HG02870 (cell line): ENCODE measurements at regions not wholly inside any gene's neighbourhood (a gene's known extent, or its start where the extent isn't known, plus 50 kb on each side); places are given as distances from the start of the nearest gene placed in this dataset.
"Not testable (repeated sequence)": the region's sequence is repeated elsewhere in the genome, so short reads cannot be mapped to it uniquely, and the experiment has no call there.

Experiments used
- ATAC-seq: cut with Tn5 transposase; IDR thresholded peaks from one replicate; pipeline ENCODE4 v1.9.1; 2021; ENCODE audit warnings: mild to moderate bottlenecking, moderate library complexity; ENCODE audit not compliant: unreplicated experiment

DNA sequence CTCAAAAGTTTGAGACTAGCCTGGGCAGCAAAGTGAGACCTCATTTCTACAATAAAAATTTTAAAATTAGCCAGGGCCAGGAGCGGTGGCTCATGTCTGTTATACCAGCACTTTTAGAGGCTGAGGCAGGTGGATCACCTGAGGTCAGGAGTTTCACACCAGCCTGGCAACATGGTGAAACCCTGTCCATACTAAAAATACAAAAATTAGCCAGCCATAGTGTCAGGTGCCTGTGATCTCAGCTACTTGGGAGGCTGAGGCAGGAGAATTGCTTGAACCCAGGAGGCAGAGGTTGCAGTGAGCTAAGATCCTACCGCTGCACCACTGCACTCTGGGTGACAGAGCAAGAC lies 85.1 kb upstream of the MAP4 start:
- ATAC-seq = not testable (repeated sequence)

DNA sequence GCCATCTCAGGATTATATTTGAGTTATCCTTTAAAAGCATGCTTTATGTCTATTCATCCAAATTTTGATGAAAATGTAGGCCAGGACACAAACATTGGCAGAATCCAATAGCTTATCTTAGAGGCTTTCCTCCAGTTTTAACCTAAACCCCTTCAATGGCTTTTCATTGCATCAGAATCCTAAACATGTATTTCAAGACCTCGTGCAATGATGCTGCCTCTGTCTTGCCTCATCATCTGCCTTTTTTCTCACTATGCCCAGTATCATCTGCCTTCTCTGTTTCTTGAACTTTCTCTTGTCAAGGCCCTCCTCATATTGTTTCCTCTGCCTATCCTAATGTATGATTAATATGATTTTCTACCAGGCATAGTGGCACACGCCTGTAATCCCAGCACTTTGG lies 76.1 kb upstream of the MAP4 start:
- ATAC-seq = no peak

DNA sequence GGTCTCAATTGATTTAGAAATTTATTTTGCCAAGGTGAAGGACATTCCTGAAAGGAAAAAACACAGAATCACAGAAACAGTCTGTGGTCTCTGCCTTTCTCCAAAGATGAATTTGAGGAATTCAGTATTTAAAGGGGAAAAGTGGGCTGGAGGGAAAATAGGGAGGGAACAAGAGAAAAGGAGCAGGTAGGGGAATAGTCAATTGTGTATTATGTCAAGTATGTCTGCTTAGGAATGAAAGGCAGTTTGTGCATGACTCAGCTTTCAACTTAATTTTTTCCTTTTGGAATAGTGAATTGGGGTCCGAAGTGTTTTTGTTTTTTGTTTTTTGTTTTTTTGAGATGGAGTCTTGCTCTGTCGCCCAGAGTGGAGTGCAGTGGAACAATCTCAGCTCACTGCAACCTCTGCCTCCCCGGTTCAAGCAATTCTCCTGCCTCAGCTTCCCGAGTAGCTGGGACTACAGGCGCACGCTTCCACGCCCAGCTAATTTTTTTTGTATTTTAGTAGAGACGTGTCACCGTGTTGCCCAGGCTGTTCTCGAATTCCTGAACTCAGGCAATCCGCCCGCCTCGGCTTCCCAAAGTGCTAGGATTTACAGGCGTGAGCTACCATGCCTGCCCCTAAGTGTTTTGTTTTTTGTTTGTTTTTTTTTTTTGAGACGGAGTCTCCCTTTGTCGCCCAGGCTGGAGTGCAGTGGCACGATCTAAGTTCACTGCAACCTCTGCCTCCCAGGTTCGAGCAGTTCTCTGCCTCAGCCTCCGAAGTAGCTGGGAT lies 74.1 kb upstream of the MAP4 start:
- no peak for ATAC-seq

DNA sequence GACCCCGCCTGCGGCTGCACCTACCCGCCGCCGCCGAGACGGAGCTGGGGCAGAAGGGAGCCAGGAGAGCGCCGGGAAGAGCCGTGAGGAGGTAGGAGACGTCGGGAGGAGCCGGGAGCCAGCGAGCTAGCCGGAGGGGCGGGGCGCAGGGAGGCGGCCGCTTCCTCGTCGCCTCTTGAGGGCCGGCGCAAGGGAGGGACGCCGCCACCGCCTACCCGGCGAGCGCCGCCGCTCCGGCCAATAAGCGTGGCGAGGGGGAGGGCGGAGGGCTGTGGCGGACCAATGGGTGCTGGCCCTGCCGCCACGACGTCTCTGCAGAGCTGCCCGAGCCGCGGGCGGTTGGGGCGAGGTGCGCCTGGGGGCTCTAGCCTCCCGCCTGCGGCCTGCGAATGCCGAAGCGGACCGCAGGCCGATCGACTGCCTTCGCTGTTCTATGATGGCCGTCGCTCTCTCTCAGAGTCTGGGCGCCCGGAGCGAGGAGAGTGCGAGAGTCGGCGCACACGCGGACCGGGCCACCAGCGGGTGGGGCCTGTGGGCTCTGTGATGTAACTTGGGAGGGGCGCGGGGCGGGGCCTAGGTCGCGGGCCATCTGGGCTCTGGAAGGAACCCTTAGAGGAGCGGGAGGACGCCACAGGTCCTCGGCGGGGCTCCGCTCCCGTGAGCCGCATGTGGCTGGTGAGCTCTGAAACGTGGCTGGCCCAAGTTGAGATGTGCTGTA lies 72.7 kb upstream of the MAP4 start:
- ATAC-seq = peak; percentile 90

DNA sequence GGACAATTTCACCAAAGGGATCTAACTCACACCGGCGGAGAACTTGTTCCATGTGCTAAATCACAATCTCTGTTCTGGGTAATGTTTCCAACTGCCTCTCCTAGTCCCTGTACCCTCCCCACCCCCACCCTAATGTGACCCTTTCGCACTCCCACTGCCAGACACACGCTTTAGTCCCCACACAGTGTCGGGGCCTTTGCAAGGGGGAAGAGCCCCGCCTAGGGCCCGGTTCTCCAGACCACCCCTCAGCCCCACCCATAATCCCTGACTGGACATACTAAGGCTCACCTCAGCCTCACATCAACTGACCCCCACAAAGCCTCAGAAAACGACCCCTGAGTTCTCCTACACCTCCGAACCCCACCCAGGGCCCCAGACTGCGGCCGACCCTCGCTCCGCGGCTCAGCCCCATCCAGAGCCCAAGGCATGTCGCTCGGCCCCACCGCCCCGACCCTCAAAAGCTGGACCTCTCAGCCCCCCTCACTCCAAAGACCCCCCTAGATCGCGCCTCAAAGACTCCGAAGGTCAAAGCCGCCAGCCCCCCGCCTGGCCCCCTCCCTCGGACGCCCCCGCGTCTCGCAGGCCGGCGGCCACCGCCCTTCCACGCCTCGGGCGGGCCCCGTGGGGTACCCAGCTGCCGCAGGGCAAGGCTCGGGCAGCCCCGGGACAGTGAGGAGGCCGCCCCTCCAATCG lies 72.0 kb upstream of the MAP4 start:
- ATAC-seq = peak; percentile 22

DNA sequence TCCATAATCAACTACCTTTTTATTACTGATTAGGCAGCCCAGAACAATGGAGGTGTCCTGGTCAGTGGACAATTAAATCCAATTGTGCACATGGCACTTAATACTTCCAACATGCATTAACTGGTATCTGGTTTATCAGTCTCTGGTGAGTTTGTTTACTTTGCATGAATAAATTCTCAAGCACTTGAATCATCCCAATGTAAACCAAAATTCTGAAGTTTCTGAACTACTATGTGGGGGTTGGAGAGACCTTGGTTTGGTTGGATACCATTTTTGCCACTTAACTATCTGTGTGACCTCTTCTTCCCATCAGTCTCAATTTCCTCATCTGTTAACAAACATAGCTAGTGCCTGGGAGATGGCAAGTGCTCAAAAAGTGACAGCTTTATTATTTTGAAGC lies 70.5 kb upstream of the MAP4 start:
- no peak for ATAC-seq

DNA sequence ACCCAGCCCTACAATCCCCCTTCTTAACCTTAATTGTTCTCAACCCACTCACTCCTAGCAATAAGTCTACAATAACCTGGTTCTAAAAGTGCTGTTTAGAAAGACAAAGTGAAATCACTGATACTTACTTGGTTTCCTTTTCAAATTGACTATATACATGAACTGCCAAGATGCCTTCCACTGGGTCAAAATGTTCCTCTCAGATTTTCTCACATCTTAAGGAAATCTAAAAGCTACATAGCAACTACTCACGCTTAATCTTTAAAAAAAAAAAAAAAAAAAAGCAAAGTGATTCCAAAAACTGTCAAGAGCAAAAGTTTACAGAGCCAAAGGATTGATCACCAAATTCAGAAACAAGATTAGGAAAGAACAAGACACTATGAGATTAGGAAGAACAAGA lies 68.7 kb upstream of the MAP4 start:
- no peak for ATAC-seq

DNA sequence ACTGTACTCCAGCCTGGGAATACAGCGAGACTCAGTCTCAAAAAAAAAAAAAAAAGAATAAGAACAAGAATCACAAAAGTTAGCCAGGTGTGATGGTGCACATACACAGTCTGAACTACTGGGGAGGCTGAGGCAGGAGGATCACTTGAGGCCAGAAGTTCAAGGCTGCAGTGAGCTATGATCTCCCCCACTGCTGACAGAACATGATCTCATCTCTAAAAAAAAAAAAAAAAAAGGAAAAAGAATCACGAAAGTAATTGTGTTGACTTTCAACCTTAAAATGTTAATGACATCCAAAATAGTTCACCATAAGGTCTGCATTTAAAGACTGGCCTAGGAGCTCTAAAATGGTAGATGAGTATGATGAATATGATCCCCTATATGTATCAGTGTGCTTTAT lies 68.0 kb upstream of the MAP4 start:
- no peak for ATAC-seq

DNA sequence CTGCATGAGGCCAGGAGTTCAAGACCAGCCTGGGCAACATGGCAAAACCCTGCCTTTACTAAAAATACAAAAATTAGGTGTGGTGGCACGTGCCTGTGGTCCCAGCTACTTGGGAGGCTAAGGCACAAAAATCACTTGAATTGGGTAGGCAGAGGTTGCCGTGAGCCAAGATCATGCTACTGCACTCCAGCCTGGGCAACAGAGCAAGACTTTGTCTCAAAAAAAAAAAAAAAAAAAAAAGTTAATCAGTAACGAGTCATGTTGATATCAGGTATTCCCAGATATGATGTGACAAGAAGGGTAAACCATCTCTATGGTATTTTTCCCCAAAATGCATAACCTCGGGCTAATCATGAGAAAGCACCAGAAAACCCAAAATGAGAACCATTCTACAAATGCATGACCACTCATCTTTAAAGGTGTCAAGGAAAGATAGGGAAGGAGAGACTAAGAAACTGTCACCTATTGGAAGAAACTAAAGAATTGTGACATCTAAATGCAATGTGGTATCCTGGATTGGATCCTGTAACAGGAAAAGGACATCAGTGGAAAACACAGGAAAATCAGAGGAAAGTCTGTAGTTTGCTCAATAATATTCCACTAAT lies 66.5 kb upstream of the MAP4 start:
- ATAC-seq = no peak

DNA sequence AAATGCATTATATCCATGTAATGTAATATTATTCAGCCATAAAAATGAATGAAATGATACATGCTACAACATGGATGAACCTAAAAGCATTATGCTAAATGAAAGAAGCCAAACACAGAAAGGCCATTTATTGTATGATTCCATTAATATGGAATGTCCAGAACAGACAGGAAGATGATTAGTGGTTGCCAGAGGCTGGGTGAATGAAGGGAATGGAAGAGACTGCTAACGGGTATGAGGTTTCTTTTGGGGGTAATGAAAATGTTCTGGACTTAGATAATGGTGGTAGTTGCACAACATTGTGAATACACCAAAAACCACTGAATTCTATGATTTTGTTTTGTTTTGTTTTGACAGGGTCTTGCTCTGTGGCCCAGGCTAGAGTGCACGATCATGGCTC lies 61.6 kb upstream of the MAP4 start:
- no peak for ATAC-seq

DNA sequence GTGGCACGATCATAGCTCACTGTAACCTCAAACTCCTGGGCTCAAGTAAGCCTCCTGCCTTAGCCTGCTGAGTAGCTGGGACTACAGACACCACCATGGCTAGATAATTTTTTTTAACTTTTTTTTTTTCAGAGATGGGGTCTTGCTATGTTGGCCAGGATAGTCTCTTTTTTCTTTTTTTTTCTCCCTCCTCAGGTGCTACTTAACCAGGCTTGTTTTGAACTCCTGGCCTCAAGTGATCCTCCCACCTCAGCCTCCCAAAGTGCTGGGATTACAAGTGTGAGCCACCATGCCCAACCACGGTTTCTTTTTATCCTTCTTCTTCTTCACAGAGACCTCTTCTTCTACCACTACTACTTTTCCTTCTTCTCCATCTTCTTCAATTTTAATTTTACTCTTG lies 53.8 kb upstream of the MAP4 start:
- no peak for ATAC-seq

DNA sequence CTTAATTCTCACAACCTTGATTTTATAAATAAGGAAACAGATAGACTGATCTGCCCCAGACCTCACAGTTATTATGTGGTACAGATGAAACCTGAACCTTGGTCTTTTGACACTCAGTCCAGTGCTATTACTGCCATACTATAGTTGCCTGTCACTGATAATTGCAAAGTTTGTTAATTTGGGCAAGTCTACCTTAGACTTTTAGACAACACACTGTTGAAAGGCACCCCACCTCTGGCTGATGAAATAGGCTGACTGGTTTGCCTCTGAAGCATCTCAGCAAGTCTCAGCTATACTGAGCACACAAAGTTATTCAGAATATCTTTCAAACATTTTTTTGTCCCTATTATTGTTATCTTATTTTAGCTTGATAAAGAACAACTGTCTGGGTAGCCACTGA lies 53.1 kb upstream of the MAP4 start:
- no peak for ATAC-seq

DNA sequence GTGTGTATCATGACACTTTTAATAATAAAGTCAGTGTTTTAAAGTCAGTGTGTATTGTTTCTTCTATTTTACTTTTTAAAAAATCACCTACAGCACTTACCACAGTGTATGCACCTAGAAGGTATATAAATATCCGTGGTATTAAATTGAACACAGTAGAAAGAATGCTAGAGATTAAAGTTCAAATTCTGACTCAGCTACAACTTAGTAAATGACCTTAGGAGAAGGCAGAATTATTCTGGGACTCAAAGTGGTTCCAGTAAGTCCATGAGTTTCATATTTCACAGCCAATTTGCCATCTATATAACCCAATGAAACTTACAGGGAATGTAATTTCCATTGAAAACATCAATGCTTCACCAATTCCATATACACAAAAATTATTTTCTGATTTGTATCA lies 52.7 kb upstream of the MAP4 start:
- no peak for ATAC-seq

DNA sequence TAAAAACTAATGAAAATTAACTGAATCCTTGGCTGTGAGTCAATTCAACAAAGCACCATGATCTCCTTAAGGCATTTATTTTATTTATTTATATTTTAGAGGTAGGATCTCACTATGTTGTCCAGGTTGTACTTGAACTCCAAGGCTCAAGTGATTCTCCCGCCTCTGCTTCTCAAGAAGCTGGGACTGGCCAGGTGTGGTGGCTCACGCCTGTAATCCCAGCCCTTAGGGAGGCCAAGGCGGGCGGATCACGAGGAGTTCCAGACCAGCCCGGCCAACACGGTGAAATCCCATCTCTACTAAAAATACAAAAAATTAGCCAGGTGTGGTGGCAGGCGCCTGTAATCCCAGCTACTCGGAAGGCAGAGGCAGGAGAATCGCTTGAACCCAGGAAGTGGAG lies 52.1 kb upstream of the MAP4 start:
- not testable (repeated sequence) for ATAC-seq

DNA sequence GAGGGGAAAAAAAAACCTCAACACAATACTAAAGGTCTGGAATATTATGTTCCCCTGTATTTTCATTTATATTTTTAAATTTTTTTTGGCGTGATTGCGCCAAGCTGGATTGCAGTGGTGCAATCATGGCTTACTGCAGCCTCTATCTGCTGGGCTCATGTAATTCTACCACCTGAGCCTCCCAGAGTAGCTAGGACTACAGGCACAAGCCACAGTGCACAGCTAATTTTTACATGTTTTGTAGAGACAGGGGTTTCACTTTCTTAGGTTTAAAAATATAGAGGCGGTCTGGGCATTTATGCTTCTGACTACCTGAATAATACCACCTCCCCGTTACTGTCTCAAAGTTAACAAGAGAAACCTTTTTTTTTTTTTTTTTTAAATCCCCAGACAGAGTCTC lies 51.1 kb upstream of the MAP4 start:
- ATAC-seq = no peak
